HEK293 (cell line): ENCODE measurements at regions not wholly inside any gene's neighbourhood (a gene's known extent, or its start where the extent isn't known, plus 50 kb on each side); places are given as distances from the start of the nearest gene placed in this dataset.

Experiments
- TCF7L2 ChIP-seq: IDR thresholded peaks from 2 replicates; pipeline ENCODE4 v1.6.1; 2011; ENCODE audit warnings: low read depth, mild to moderate bottlenecking, inconsistent platforms, low read length, moderate library complexity, borderline replicate concordance
- YY1 ChIP-seq: fragments of 450-650 bp; formaldehyde crosslinking; IDR thresholded peaks from 2 replicates; pipeline ENCODE4 v1.5.1; 2018; ENCODE audit warnings: missing biosample characterization, missing genetic modification characterization
- ZNF174 ChIP-seq: fragments of 450-650 bp; formaldehyde crosslinking; IDR thresholded peaks from 2 replicates; pipeline ENCODE4 v1.5.0; 2017; ENCODE audit warnings: missing biosample characterization, mild to moderate bottlenecking, missing genetic modification characterization
- ZNF416 ChIP-seq: fragments of 450-650 bp; formaldehyde crosslinking; IDR thresholded peaks from 2 replicates; pipeline ENCODE4 v1.5.1; 2016; ENCODE audit warnings: missing biosample characterization, missing genetic modification characterization
- ZNF530 ChIP-seq: fragments of 450-650 bp; formaldehyde crosslinking; IDR thresholded peaks from 2 replicates; pipeline ENCODE4 v1.5.1; 2016; ENCODE audit warnings: low read depth, missing biosample characterization, missing genetic modification characterization
- TF ChIP-seq, protein P1 (sequence below): fragments of 450-650 bp; formaldehyde crosslinking; IDR thresholded peaks from 2 replicates; pipeline ENCODE4 v1.5.1; 2016; ENCODE audit warnings: missing biosample characterization, missing genetic modification characterization
- TF ChIP-seq, protein P2 (sequence below): fragments of 450-650 bp; formaldehyde crosslinking; IDR thresholded peaks from 2 replicates; pipeline ENCODE4 v1.5.1; 2016; ENCODE audit warnings: missing biosample characterization, missing genetic modification characterization

DNA sequence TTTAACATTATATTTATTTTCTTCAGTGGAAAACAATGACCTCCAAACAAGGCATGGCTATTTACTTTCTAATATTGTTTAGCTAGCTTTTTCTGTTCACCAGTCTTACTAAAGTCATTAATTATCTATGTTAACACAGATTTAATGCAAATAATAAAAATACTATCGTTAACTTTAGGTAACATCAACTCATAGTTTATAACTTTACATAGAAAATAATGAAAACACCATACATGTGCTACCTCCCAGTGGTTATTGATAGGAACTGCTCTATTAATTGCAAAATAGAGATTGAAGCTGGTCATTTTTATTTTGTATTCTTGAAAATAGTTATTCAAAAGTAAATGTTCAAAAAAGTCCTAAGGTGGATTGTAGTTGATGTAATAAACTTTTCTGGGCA is 78.3 kb upstream of the HCN1 start:
- TF ChIP-seq, protein P1, sequence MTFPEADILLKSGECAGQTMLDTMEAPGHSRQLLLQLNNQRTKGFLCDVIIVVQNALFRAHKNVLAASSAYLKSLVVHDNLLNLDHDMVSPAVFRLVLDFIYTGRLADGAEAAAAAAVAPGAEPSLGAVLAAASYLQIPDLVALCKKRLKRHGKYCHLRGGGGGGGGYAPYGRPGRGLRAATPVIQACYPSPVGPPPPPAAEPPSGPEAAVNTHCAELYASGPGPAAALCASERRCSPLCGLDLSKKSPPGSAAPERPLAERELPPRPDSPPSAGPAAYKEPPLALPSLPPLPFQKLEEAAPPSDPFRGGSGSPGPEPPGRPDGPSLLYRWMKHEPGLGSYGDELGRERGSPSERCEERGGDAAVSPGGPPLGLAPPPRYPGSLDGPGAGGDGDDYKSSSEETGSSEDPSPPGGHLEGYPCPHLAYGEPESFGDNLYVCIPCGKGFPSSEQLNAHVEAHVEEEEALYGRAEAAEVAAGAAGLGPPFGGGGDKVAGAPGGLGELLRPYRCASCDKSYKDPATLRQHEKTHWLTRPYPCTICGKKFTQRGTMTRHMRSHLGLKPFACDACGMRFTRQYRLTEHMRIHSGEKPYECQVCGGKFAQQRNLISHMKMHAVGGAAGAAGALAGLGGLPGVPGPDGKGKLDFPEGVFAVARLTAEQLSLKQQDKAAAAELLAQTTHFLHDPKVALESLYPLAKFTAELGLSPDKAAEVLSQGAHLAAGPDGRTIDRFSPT (tag by site-specific recombination) = no peak
- TF ChIP-seq, protein P2, sequence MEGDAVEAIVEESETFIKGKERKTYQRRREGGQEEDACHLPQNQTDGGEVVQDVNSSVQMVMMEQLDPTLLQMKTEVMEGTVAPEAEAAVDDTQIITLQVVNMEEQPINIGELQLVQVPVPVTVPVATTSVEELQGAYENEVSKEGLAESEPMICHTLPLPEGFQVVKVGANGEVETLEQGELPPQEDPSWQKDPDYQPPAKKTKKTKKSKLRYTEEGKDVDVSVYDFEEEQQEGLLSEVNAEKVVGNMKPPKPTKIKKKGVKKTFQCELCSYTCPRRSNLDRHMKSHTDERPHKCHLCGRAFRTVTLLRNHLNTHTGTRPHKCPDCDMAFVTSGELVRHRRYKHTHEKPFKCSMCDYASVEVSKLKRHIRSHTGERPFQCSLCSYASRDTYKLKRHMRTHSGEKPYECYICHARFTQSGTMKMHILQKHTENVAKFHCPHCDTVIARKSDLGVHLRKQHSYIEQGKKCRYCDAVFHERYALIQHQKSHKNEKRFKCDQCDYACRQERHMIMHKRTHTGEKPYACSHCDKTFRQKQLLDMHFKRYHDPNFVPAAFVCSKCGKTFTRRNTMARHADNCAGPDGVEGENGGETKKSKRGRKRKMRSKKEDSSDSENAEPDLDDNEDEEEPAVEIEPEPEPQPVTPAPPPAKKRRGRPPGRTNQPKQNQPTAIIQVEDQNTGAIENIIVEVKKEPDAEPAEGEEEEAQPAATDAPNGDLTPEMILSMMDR (tag by site-specific recombination) = no peak
- TF ChIP-seq ZNF174 (tag by site-specific recombination) (no peak), YY1 (tag by site-specific recombination) (no peak), ZNF530 (tag by site-specific recombination) (no peak), TCF7L2 (no peak), ZNF416 (tag by site-specific recombination) (no peak)
